GM12878 (cell line): ENCODE measurements at regions not wholly inside any gene's neighbourhood (a gene's known extent, or its start where the extent isn't known, plus 50 kb on each side); places are given as distances from the start of the nearest gene placed in this dataset.

ENCODE experiments used
- ATAC-seq: fragments of 200-7000 bp; cut with Tn5 transposase; 3 replicates; pipeline ENCODE4 v1.9.1; 2020; ENCODE audit warnings: mild to moderate bottlenecking, moderate library complexity
- BruUV-seq: library from RNA; stranded (reverse); fragments of 400-500 nt; replicated peaks from 2 replicates; lab custom pipeline; 2021; lab: Mats Ljungman, UMichigan
- CTCF ChIA-PET: fragments of 300-600 bp; sonication (Branson Sonifier 250); formaldehyde crosslinking; extraction: SDS; loops from one replicate; lab custom pipeline; 2021; ENCODE audit warnings: inconsistent platforms; lab: Yijun Ruan, JAX
- POLR2A ChIA-PET: fragments of 350-600 bp; formaldehyde crosslinking; extraction: SDS; loops from one replicate; lab custom pipeline; 2021; ENCODE audit warnings: inconsistent platforms; lab: Charles Lee
- RAD21 ChIA-PET: fragments of 300-600 bp; sonication (Branson Sonifier 250); formaldehyde crosslinking; loops from one replicate; lab custom pipeline; 2023; ENCODE audit warnings: antibody characterized with exemption; ENCODE audit not compliant: unreplicated experiment; lab: Charles Lee
- SMC1A ChIA-PET: fragments of 300-600 bp; sonication (Branson Sonifier 250); formaldehyde crosslinking; loops from one replicate; lab custom pipeline; 2023; ENCODE audit not compliant: unreplicated experiment, uncharacterized antibody; lab: Charles Lee
- DNase-seq: peaks from one replicate; pipeline ENCODE4 v3.0.0-alpha.2; 2011; ENCODE audit warnings: low read depth, low spot score
- FAIRE-seq: peaks from 3 replicates; lab custom pipeline; 2011; peaks lifted over from hg19 to GRCh38; lab: Jason Lieb, UNC
- H2AFZ ChIP-seq: 2 replicates; pipeline ENCODE4 v1.6.0; 2011; ENCODE audit warnings: low read depth, low read length, control low read depth; ENCODE audit not compliant: control insufficient read depth
- H3K27ac ChIP-seq: 2 replicates; pipeline ENCODE4 v1.5.1; 2011; ENCODE audit warnings: control low read depth; ENCODE audit not compliant: control insufficient read depth, insufficient read depth
- H3K27me3 ChIP-seq, 2 experiments: replicated peaks in 1 of 2; 2 replicates each; pipeline versions ENCODE4 v1.6.0 to v1.6.1; 2011; ENCODE audit warnings: low read length in 1 of 2; ENCODE audit not compliant: control insufficient read depth in 2 of 2, insufficient read depth in 2 of 2
- H3K36me3 ChIP-seq, 2 experiments: 2 replicates each; pipeline ENCODE4 v1.5.1; 2011; ENCODE audit warnings: low read length in 1 of 2; ENCODE audit not compliant: control insufficient read depth in 2 of 2, insufficient read depth in 2 of 2
- H3K4me1 ChIP-seq: 2 replicates; pipeline ENCODE4 v1.6.1; 2011; ENCODE audit warnings: mild to moderate bottlenecking, low read length, moderate library complexity, mixed read lengths; ENCODE audit not compliant: control insufficient read depth, insufficient read depth
- H3K4me2 ChIP-seq: 2 replicates; pipeline ENCODE4 v1.6.0; 2011; ENCODE audit warnings: control low read depth; ENCODE audit not compliant: control insufficient read depth, insufficient read depth
- H3K4me3 ChIP-seq: fragments of 200-600 bp; sonication (generic); 2 replicates; pipeline ENCODE4 v1.5.1; 2016
- H3K79me2 ChIP-seq: 2 replicates; pipeline ENCODE4 v1.6.0; 2011; ENCODE audit warnings: low read length; ENCODE audit not compliant: control insufficient read depth, insufficient read depth
- H3K9ac ChIP-seq: 2 replicates; pipeline ENCODE4 v1.8.0; 2011; ENCODE audit warnings: low read length, control low read depth, mixed read lengths; ENCODE audit not compliant: control insufficient read depth, insufficient read depth
- H3K9me3 ChIP-seq: replicated peaks from 3 replicates; pipeline ENCODE4 v1.5.1; 2011; ENCODE audit warnings: mild to moderate bottlenecking, low read length; ENCODE audit not compliant: control insufficient read depth, insufficient read depth
- H4K20me1 ChIP-seq: 2 replicates; pipeline ENCODE4 v1.6.0; 2011; ENCODE audit not compliant: control insufficient read depth, insufficient read depth
- CHD1 ChIP-seq: IDR thresholded peaks from 2 replicates; pipeline ENCODE4 v1.6.1; 2012; ENCODE audit warnings: low read depth, low read length, improper control_type of control experiment
- CTCF ChIP-seq, 3 experiments: IDR thresholded peaks in 2 of 3; conservative IDR thresholded peaks in 1 of 3; 2 replicates each; pipeline ENCODE4 v1.5.1; 2011; ENCODE audit warnings: low read depth in 3 of 3, low read length in 3 of 3, mild to moderate bottlenecking in 3 of 3, control low read depth in 2 of 3, moderate library complexity in 2 of 3, inconsistent platforms in 1 of 3, mixed read lengths in 1 of 3; ENCODE audit not compliant: control insufficient read depth in 2 of 3, insufficient read depth in 1 of 3; ENCODE audit errors: extremely low read depth in 1 of 3
- MEF2A ChIP-seq: IDR thresholded peaks from 2 replicates; pipeline ENCODE4 v1.6.1; 2011; ENCODE audit warnings: low read depth, mild to moderate bottlenecking, low read length, moderate library complexity; ENCODE audit not compliant: insufficient read depth
- RAD21 ChIP-seq: IDR thresholded peaks from 2 replicates; pipeline ENCODE4 v1.6.1; 2011; ENCODE audit warnings: mild to moderate bottlenecking, low read depth, low read length, moderate library complexity; ENCODE audit not compliant: insufficient read depth
- SMC3 ChIP-seq: IDR thresholded peaks from 2 replicates; pipeline ENCODE4 v1.6.1; 2011; ENCODE audit warnings: low read length, improper control_type of control experiment, borderline replicate concordance
- SREBF1 ChIP-seq: IDR thresholded peaks from 2 replicates; pipeline ENCODE4 v1.6.1; 2012; ENCODE audit warnings: mild to moderate bottlenecking, low read length
- YY1 ChIP-seq: IDR thresholded peaks from 2 replicates; pipeline ENCODE4 v1.6.1; 2011; ENCODE audit warnings: low read depth, mild to moderate bottlenecking, low read length
- ZZZ3 ChIP-seq: IDR thresholded peaks from 2 replicates; pipeline ENCODE4 v1.6.1; 2011; ENCODE audit warnings: low read depth; ENCODE audit not compliant: control insufficient read depth, insufficient read length
- WGBS: methylation state at CpG from one replicate; pipeline ENCODE4 v1.1.6; 2016; ENCODE audit warnings: low lambda C conversion rate; ENCODE audit not compliant: insufficient replicate concordance, insufficient coverage; ENCODE audit errors: missing lambda C conversion rate; 5-methylcytosine and 5-hydroxymethylcytosine counted together
- in situ Hi-C: fragments of 300-500 bp; cut with MboI; formaldehyde crosslinking; loops from 9 replicates; pipeline ENCODE4 v1.14.3; 2018; ENCODE audit warnings: mixed read lengths
- intact Hi-C: fragments of 100-400 bp; cut with micrococcal nuclease; formaldehyde crosslinking; loops from one replicate; pipeline ENCODE4 v1.14.2; 2022; ENCODE audit not compliant: unreplicated experiment

- intact Hi-C loops (loop anchor here (1.0 kb wide), 3 partner anchors 54 to 299 kb away; no protein-coding TSS in a partner anchor), in situ Hi-C loops (loop anchor here (5.0 to 10.0 kb wide), 2 partner anchors 108 to 300 kb away; no protein-coding TSS in a partner anchor)
- ATAC-seq, result peak; percentile 82
- Histone ChIP-seq H4K20me1 (no peaks in the 10 kb centered on the region), H3K9ac (no peak overlapping the region), H3K79me2 (no peaks in the 10 kb centered on the region), H3K27me3 (no peaks in the 10 kb centered on the region), H3K4me3 (no peak overlapping the region), H2AFZ (no peak overlapping the region), H3K4me2 (no peak overlapping the region), H3K27ac (no peak overlapping the region), H3K4me1 (no peaks in the 10 kb centered on the region), H3K9me3 (no peaks in the 10 kb centered on the region), H3K36me3 (no peaks in the 10 kb centered on the region)
- ChIA-PET RAD21 (interaction anchor here (0.6 to 10.0 kb wide), 25 partner anchors 9 to 910 kb away, joined by 3 to 151 read pairs (median 6); partner anchors contain the start of gene PERP), CTCF (interaction anchor here (0.6 to 11.1 kb wide), 48 partner anchors 8 to 927 kb away, joined by 3 to 296 read pairs (median 4); partner anchors contain the start of genes PERP and TNFAIP3), POLR2A (interaction anchor here (0.6 to 1.0 kb wide), 2 partner anchors 8 to 137 kb away, joined by 3 read pairs; partner anchors contain the start of gene TNFAIP3), SMC1A (interaction anchor here (0.5 to 11.4 kb wide), 36 partner anchors 12 to 928 kb away, joined by 3 to 199 read pairs (median 4); partner anchors contain the start of gene TNFAIP3)
- no TSS peak for BruUV-seq
- 38% methylated on average over 7 of the region's 7 CpGs for WGBS
- TF ChIP-seq SMC3, result peak; percentile 59; the same call in 1 of the 2 replicates
- no peak for TF ChIP-seq CHD1
- TF ChIP-seq SREBF1, result no peak
- peak; percentile 43 to 69 (median 57); a peak in 5 of 6 replicates for TF ChIP-seq CTCF (IDR thresholded peaks at IDR 0.05 in 2 of 3, conservative IDR thresholded peaks at IDR 0.05 in 1 of 3; ENCODE audit: control insufficient read depth in 2 of 3, extremely low read depth in 1 of 3, insufficient read depth in 1 of 3, low read depth in 3 of 3, low read length in 3 of 3)
- TF ChIP-seq YY1, result no peak
- TF ChIP-seq RAD21, result peak; percentile 75
- TF ChIP-seq ZZZ3, result no peak
- no peak for TF ChIP-seq MEF2A
- peak; percentile 28 for DNase-seq
- peak; percentile 76 for FAIRE-seq
These were observed 102.6 kb downstream of the PERP start for GRCh38 chr6:138004430-138005287.
